Activated CD8-positive, alpha-beta memory T cell treated with anti-CD3 and anti-CD28 coated beads, Interleukin-2, amount 50 U/mL, for 24 hours (primary cell): ENCODE measurements at regions not wholly inside any gene's neighbourhood (a gene's known extent, or its start where the extent isn't known, plus 50 kb on each side); places are given as distances from the start of the nearest gene placed in this dataset.

Source experiments
- DNase-seq: peaks from one replicate; pipeline ENCODE4 v3.0.0-alpha.2; 2020; ENCODE audit errors: extremely low read depth

DNA sequence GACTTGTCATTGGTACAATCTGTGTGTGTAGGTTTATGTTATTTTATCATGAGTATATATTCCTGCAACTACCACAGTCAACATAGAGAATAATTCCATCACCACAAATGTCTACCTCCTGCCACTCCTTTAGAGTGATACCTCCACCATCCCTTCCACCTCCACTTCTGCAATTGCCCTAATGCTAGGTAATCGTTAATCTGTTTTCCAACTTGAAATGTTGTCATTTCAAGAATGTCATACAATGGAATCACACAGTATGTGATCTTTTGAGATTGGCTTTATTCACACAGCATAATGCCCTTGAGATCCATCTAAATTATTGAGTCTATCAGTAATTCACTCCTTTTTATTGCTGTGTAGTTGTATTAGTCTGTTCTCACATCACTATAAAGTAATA, 414.8 kb upstream of the C16orf82 start:
- DNase-seq: no peak

DNA sequence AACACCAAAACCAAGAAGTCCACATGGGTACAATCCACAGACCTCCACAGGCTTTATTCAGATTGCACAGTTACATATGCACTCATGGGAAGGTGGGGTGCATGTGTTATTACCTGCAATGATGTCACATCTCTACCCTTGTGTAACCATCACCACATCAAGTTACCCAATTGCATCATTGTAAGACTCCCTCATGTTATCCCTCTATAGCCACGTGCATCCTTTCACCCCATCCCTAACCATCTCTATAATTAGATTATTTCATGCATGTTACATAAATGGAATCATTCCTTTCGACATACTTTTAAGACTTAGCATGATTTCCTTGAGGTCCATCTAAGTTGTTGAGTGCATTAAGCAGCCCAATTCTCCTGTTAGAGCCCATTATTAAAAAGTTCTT, 408.2 kb upstream of the C16orf82 start:
- DNase-seq: no peak

DNA sequence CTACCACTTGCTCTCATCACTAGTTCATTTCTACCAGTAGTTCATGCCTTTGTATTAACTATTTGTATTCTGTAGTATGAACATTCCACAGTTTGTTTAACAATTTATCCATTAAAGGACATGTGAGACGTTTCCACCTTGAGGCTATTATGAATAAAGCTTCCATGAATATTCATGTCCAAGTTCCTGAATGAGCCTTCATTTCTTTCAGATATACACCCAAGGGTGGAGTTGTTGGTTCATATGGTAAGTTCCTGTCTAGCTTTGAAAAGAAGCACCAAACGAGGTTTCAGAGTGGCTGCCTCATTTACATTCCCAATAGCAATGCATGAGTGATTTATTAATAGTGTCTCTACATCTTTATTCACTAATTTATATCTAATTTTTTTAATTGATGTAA, 407.8 kb upstream of the C16orf82 start:
- no peak for DNase-seq

DNA sequence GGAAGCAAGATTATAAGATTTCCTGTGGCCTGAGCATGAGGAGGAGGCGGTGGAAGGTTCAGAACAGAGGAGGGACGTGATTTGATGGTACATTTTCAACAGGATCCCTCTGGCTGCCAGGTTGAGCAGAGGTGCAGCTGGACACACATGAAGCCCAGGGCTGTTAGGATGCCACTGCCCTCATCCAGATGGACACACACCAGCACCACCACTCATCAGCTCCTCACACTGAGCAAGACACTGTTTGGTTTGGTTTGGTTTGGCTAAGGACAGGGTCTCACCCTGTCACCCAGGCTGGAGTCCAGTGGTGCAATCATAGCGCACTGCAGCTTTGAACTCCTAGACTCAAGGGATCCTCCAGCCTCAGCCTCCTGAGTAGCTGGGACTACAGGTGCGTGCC, 402.6 kb upstream of the C16orf82 start:
- no peak for DNase-seq

DNA sequence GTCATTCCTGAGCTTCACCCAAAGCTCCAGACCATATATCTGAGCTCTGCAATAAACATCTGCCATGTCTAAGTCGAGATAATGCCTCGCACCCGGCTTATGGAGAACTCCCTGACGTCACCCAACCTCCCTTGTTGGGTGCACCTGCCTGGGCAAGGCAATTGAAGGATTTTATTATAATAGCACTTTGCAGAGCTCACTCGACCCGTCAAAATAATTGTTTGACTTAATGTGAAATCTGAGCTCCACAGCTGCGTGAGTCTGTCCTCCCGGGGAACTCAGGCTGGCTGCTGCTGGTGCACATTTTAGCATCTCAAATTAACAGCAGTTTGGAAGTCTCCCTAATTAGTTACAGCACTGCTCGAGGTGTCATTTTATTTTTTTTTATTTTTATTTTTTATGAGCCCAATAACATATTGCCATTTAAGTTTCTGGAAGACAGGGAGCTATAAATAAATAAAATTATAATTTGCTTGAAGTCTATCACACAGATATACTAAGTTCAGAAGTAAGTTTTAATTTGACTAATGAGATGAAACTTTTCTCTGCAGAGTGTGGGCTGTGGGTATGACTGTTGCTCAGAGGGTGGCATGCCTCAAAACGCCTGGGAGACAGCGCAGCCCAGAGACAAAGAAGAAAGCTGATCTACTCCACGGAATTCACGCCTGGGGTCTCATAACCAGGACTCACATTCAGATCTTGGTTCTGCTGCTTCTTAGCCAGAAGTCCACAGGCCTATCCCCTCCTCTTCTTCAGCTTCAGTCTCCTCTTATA, 401.4 kb upstream of the C16orf82 start:
- DNase-seq: no peak

DNA sequence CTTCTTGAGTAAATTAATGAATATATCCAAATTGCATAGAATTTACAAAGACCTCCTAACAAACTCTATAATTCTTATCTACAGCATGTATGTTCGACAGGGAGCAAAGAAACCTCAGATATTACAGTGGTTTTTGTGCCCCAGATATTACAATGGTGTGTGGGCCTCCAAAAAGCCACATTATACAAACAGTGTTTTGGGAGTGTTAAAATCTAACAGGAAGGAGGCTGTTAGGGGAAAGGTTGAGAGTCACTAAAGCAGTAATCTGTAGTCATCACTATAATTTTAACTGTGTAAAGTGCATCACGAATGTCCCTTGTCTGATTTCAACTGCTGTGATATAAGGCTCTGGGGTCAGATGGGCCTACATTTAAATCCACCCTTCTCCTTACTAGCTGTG, 400.2 kb upstream of the C16orf82 start:
- no peak for DNase-seq

DNA sequence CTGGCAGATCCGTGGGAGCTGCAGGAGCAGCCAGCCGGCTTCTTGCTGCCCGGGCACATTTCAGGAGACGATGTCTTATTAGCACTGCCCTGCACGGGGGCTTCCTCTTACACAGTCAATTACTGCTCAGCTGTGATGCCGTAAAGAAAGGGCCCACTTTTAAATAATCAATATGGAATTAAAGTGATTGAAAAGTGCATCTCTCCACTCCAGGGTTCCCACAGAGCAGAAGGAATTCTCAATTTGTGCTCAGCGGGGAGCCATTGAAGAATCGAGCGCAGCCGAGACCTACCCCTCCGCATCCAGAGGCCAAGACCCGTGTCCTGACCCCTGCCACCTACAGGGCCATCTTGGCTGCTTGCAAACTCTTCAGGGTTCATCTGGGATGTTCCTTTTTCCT, 399.4 kb upstream of the C16orf82 start:
- DNase-seq: no peak

DNA sequence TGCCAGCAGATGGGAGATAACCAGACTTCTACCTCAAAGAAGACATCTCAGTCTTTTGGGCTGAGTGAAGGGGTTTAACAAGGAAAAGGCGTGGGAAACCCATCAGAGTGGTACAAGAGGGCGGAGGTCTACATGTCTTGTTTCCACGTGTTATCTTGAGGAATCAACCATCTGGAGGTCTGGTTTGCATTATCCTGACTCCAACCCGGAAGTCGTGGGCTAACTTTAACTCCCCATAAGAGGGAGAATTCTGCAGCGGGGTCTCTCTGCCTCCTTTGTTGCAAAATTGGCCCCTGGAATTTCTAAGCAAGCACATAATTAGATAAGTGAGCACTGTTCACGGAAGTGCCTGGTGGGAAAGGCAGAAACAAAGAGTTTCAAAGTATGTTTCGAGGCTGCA, 398.7 kb upstream of the C16orf82 start:
- DNase-seq: no peak

DNA sequence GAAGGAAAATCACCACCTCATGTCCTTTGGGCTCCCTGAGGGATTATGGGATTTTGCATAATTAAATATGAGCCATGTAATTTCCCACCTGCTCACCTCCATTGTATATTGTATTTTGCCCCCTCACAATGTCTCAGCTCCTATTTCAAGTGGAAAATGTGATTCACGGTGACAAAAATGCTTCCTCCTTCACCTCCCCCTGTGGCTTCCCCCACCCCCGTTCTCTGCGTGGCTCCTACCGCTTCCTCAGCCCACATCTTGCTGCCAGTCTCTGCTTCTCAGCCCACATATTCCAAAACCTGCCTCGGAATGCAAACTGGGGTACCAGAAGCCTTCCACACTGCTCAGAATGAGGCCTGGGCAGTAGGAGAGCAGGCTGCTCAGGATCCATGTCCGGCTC, 394.5 kb upstream of the C16orf82 start:
- DNase-seq: peak; percentile 3

DNA sequence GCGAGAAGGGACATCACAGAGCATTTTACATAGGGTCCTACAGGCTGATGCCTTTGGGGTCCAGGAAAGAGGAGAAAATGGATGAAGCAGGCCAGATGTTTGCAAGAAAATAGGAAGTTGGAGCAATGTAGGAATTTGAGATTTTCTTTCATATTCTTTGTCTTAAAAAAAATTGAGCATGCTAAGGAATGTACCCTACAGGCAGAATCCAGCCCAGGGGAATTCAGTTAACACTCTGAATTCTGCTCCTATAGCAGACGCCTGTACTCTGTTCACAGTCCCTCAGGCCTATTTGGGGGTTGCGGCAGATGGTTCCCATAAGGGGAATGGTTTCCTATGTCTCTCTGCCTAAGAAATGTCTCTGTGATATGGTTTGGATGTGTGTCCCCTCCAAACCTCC, 393.7 kb upstream of the C16orf82 start:
- DNase-seq: no peak

DNA sequence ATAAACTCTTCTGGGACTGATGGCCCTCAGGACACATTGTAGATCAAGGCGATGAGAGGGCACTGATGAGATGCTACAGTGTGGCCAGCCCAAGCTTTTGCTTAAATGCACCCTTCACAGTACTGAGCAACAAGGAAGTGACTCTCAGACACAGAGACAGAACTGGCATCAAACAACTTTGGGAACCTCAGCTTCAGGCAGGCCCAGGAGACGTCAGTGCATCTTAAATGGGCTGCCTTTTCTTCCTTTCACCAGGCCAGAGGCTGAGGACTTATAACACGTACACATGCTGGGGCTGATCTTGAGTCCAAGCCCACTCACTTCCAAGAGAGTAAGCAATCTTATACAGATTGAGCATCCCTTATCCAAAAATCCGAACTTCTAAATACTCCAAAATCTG, 386.1 kb upstream of the C16orf82 start:
- no peak for DNase-seq

DNA sequence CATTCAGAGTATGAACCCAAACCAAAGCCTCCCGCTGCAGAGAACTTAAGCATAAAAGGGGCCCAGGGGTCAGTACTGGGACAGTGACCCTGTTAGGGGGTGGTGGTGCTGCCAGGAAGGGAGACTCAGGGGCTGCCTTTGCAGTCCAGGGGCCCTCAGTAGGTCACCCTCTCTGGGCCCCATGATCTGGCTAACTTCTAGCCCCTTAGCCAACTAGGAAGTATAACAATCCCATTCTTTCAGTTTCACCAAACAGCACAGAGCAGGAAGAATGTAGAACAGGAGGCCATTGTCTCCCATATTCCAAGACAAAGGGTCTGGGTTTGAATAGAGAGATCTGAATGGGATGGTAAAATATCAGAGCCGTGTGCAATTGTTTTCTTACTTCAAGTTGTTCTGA, 378.6 kb upstream of the C16orf82 start:
- no peak for DNase-seq

DNA sequence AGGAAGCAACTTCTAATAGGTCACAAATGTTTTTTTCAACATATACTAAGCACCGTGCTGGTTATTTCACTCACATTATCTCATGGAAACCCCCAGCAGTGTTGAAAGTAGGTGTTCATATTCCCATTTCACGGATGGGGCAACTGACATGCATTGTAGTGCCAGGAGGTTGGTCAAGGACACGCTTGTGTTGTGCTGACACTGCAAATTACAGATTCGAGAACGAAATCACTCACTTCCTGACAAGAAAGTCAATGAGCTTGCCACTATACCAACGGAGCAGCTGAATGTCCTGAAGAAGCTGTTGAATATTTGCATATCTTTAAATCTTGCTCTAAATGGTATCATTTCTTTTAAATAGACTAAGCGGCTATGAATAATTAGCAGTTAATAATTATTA, 378.0 kb upstream of the C16orf82 start:
- DNase-seq: no peak

DNA sequence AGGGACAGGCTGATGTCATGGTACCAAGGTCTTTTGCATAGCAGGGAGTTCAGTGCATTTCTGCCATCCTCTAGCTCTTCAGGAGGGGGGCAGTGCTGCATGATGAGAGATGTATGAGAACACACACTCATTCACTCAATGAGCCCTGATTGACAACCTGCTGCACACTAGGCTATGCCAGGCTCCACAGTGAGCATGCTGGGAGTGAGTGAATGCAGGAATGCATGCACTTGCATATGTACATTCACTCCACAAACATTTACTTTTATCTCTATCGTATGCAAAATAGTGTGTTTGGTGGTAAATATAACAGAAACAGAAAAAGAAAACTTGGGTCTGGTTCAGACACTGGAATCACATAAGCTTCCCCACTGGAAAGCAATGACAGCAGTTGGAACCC, 374.1 kb upstream of the C16orf82 start:
- no peak for DNase-seq

DNA sequence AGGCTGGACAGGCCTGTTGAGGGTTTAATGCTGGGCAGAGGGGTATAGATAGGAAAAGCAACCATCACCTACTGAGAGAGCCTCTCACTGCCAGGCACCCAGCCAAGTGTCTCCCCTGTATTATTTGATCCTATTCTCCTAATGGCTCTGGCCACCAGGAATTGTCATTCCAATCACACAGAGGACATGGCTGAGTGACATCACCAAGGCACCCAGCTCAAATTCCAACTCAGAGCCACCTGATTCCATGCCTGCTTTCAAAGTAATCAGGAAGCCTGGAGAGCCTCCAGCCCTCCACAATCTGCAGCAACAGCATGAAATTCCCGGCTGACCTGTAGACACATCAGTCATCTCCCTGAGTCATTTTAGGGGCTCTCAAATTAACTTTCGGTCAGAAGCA, 368.9 kb upstream of the C16orf82 start:
- DNase-seq: no peak

DNA sequence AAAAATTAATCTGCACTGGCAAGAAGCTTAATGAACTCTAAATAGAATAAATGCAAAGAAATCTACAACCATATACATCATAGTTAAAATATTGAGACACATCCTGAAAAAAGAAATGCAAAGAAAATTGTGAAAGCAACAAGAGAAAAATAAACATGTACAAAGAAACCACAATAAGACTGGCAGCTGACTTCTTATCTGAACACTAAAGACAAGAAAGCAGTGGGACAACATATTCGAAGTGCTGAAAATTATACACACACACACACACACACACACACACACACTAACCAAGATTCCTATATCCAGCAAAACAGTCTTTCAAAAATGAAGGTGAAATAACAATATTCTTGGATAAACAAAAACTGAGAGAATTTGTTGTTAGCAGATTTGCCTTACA, 366.5 kb upstream of the C16orf82 start:
- DNase-seq: no peak

DNA sequence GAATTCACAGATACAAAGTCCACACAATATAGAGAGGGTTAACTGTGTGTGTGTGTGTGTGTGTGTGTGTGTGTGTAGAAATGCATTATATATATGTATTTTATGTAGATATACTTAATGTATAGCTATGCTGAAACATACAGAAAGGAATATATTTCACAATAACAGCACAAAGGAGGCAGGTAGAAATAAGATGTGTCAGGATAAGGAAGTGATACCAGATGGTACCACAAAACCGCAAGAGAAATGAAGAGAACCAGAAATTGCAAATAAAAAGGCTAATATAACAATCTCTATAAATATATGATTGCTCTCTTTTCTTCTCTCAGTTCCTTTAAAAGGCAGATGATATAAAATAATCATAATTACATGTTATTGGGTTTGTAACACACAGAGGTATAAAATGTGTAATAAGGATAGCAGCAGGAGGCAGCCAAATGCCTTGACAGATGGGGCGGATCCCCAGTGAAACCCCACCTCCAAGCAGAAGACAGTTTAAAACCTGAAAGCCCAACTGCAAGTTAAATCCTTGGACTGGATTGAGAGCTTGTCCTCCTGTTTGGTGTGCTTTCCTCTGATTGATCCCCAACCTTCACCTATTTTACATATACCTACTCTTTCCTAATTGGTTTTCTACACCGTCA, 365.4 kb upstream of the C16orf82 start:
- no peak for DNase-seq

DNA sequence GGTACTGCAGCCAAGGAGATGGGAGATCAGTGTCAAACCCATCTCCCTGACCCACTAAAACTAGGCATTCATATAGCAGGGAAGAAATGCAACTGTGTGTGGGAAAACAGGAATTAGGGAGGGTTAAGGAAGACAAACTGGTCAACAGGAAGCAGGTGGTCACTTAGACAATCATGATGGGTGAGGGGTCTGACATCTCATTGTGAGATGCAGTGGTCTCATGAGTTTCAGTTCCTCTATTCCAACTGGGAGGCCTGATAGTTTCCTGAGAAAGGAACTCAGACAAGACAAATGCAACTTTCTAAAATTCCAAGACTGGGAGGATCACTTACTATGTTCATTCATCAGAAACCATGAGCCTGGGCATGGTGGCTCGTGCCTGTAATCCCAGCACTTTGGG, 361.4 kb upstream of the C16orf82 start:
- no peak for DNase-seq

DNA sequence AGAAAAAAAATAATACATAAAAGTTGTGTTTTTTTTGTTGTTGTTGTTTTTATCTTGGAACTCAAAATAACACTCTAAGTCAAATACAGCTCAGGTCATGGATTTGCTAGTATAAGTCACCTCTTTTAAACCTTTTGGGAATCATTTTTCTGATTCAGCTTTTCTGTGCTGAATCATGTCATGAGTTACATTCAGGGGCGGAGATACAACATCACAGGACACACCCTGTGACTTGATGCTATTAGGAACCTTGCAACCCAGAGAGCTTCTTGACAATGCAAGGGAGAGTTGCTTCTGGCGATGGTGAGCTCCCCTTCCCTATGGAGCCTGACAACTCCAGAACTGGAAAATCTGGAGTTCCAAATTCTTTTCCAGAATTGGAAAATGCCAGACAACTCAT, 358.3 kb upstream of the C16orf82 start:
- DNase-seq: no peak

DNA sequence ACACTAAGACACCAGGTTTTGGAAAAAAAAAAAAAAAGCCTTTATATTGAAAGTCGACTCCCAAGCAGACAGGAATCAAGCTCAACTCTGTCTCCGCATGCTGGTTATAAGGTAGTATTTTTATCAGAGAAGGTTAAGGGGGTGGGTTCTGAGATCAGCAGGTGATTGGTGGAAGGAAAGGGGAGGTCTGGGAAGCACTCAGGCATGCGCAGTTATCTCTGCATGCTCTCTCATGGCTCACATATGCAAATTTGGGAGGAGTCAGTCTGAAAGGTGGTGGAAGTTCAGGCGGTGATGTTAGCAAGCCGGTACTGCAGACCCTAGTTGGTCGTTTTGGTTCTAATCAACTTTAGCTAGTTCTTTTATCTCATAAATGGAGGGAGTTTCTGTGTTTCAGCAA, 357.6 kb upstream of the C16orf82 start:
- DNase-seq: no peak

DNA sequence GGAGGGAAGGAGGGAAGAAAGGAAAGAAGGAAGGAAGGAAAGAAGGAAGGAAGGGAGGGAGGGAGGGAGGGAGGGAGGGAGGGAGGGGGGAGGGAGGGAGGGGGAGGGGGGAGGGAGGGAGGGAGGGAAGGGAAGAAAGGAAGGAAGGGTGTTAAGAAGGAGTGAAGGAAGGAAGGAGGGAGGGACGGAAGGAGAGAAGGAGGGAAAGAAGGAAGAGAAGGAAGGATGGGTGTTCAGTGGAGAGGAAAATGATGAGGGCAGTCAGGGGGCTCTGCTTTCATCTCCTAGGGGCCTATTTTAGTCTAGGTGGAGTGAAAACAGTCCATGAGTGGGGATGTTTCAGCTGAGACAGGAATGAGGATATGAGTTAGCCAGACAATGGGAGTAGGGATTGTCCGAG, 357.0 kb upstream of the C16orf82 start:
- no peak for DNase-seq

DNA sequence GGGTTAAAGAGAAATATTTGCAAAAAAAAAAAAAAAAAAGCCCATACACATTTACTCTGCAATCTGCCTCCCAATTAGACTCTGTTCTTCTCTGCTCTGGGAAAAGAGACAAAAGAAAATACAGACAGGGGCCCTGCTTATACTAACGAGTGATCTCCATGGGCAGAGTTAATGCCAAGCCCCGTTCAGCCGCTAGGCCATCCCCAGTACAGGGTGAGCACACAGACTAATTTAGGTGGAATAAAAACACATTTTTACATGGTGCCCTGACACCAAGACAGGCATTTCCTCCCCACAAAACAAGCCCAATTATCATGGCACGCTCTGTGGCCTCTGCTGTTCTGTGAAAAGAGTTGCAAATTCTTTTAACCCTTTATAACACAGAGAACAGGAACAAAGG, 356.3 kb upstream of the C16orf82 start:
- DNase-seq: no peak

DNA sequence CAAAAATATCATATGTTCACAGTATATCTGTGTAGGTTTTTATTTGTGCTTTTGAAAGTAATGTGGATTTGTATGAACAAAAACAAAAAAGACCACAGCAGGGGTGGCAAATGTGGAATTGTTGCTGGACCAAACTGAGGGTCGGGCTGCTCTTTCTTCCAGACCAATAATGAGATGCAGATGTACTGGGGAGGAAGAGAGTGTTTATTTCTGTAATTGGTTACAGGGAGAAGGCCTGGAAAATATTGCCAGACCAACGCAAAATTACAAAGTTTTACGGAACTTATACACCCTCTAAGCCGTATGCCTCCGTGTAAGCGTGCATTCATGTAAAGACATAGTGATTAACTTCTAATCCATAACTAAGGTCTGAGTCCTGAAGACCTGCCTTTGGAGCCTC, 353.9 kb upstream of the C16orf82 start:
- no peak for DNase-seq

DNA sequence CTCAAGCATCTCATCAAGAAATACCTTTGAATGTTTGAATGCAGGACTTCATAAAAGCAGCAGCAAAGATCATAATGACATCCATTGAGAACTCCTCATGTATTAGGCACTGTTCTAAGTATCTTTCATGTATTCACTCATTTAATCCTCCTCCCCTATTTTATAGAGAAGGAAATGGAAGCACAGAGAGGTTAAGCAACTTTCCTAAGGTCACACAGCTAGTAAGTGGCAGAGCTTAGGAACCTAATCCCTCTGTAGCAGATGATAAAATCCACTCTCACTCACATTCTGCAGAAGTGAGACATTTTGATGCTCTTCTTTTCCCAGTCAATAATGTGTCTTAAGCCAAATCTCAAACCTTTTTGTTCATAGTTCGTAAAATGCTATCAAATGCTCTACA, 350.8 kb upstream of the C16orf82 start:
- no peak for DNase-seq
